Natural killer cell (primary cell): ENCODE measurements at regions not wholly inside any gene's neighbourhood (a gene's known extent, or its start where the extent isn't known, plus 50 kb on each side); places are given as distances from the start of the nearest gene placed in this dataset.
A peak's percentile ranks its signal among the peaks of the same experiment; 100 is the strongest.

Experiments used
- ATAC-seq, 3 donors: fragments of 150-1000 bp in 2 of 3; fragments of 200-7000 bp in 1 of 3; cut with Tn5 transposase; 1 replicate in 1 of 3; 2 replicates in 2 of 3; pipeline ENCODE4 v1.10.0; 2021; ENCODE audit warnings: mild to moderate bottlenecking in 2 of 3, moderate library complexity in 2 of 3
- DNase-seq, 2 donors: peaks; one replicate each; pipeline versions ENCODE4 v3.0.0 to v3.0.0-alpha.2; 2013 to 2021; ENCODE audit warnings: mixed read lengths in 1 of 2
- H3K27ac ChIP-seq: one replicate; pipeline ENCODE4 v1.5.1; 2013; ENCODE audit warnings: mild to moderate bottlenecking, low read length
- H3K27me3 ChIP-seq: one replicate; pipeline ENCODE4 v1.6.1; 2013; ENCODE audit warnings: low read length; ENCODE audit not compliant: control insufficient read depth, insufficient read depth
- H3K36me3 ChIP-seq: one replicate; pipeline ENCODE4 v1.6.1; 2013; ENCODE audit warnings: low read length; ENCODE audit not compliant: control insufficient read depth, insufficient read depth
- H3K4me1 ChIP-seq: one replicate; pipeline ENCODE4 v1.6.1; 2013; ENCODE audit warnings: low read length; ENCODE audit not compliant: control insufficient read depth, insufficient read depth
- H3K4me3 ChIP-seq: one replicate; pipeline ENCODE4 v1.5.1; 2013; ENCODE audit warnings: low read length
- H3K9me3 ChIP-seq: one replicate; pipeline ENCODE4 v1.6.1; 2013; ENCODE audit warnings: low read length; ENCODE audit not compliant: control insufficient read depth, insufficient read depth
- H3K27ac Mint-ChIP-seq, 2 donors: one replicate each; pipeline ENCODE4 v1.8.0; 2022; ENCODE audit warnings: mild to moderate bottlenecking in 2 of 2, mixed read lengths in 2 of 2, moderate library complexity in 1 of 2
- H3K27me3 Mint-ChIP-seq, 2 donors: one replicate each; pipeline ENCODE4 v1.8.0; 2022; ENCODE audit warnings: low read depth in 2 of 2, mixed read lengths in 2 of 2
- H3K36me3 Mint-ChIP-seq: one replicate; pipeline ENCODE4 v1.8.0; 2022; ENCODE audit warnings: mixed read lengths
- H3K4me1 Mint-ChIP-seq, 2 donors: one replicate each; pipeline ENCODE4 v1.8.0; 2022; ENCODE audit warnings: mixed read lengths in 2 of 2
- H3K4me3 Mint-ChIP-seq: one replicate; pipeline ENCODE4 v1.8.0; 2022; ENCODE audit warnings: mild to moderate bottlenecking, moderate library complexity, mixed read lengths
- H3K9me3 Mint-ChIP-seq, 2 donors: one replicate each; pipeline ENCODE4 v1.8.0; 2022; ENCODE audit warnings: mixed read lengths in 2 of 2
- CTCF ChIP-seq: fragments of 200-600 bp; IDR thresholded peaks from one replicate; pipeline ENCODE4 v1.8.0; 2022; ENCODE audit warnings: antibody characterized with exemption
- WGBS: methylation state at CpG from one replicate; pipeline ENCODE4 v1.1.7; 2013; ENCODE audit warnings: missing lambda C conversion rate; ENCODE audit not compliant: insufficient coverage; 5-methylcytosine and 5-hydroxymethylcytosine counted together
- intact Hi-C: fragments of 100-400 bp; cut with micrococcal nuclease; formaldehyde crosslinking; loops from one replicate; pipeline ENCODE4 v1.14.2; 2022

DNA sequence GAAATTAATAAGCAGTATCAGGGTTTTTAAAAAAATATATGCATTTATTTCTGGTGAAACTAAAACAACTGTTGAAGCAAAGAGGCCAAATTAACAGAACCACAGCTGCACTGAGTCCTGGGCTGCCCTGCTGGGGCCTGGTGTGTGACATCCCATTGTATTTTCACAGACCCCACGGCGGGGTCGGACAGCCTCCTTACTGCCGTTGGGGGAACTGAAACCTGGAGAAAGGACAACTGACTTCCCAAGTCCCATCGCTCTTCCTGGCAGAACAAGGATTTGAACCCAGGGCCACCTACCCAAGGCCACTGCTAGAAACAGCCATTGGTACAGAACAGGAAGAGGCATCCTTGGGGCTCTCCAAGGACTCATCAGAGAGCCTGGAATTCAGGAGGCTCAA, 114.8 kb upstream of the SFSWAP start:
- 92% methylated on average over 5 of the region's 5 CpGs for WGBS
- H3K4me1 Mint-ChIP-seq = peaks cover 28 to 44% of the 10 kb centered on the region in 2 donors
- no peak for ATAC-seq
- TF ChIP-seq CTCF = no peak
- Histone ChIP-seq H3K36me3 (no peaks in the 10 kb centered on the region), H3K27ac (no peak overlapping the region), H3K4me1 (peaks cover 19% of the 10 kb centered on the region), H3K4me3 (no peak overlapping the region), H3K9me3 (no peaks in the 10 kb centered on the region), H3K27me3 (no peaks in the 10 kb centered on the region)
- no peak for DNase-seq
- intact Hi-C loops = no loop called here
- H3K9me3 Mint-ChIP-seq = no peaks in the 10 kb centered on the region
- no peaks in the 10 kb centered on the region for H3K36me3 Mint-ChIP-seq
- H3K27ac Mint-ChIP-seq = no peak overlapping the region
- H3K4me3 Mint-ChIP-seq = no peak overlapping the region
- no peaks in the 10 kb centered on the region for H3K27me3 Mint-ChIP-seq

- H3K9me3 ChIP-seq = no peaks in the 10 kb centered on the region
- TF ChIP-seq CTCF = no peak
- H3K9me3 Mint-ChIP-seq = no peaks in the 10 kb centered on the region
- H3K4me3 ChIP-seq = no peak overlapping the region
- H3K36me3 ChIP-seq = no peaks in the 10 kb centered on the region
- no peaks in the 10 kb centered on the region for H3K36me3 Mint-ChIP-seq
- DNase-seq (no peak), ATAC-seq (no peak)
- peaks cover 28 to 46% of the 10 kb centered on the region in 2 donors for H3K4me1 Mint-ChIP-seq
- no peak overlapping the region for H3K4me3 Mint-ChIP-seq
- no peak overlapping the region for H3K27ac Mint-ChIP-seq
- peaks cover 19% of the 10 kb centered on the region for H3K4me1 ChIP-seq
- H3K27me3 Mint-ChIP-seq = no peaks in the 10 kb centered on the region
- no peaks in the 10 kb centered on the region for H3K27me3 ChIP-seq
- intact Hi-C loops = no loop called here
- H3K27ac ChIP-seq = no peak overlapping the region
- 81% methylated on average over 7 of the region's 7 CpGs for WGBS
Observed at GRCh38 chr12:131597333-131597732, 113.6 kb upstream of the SFSWAP start.

DNA sequence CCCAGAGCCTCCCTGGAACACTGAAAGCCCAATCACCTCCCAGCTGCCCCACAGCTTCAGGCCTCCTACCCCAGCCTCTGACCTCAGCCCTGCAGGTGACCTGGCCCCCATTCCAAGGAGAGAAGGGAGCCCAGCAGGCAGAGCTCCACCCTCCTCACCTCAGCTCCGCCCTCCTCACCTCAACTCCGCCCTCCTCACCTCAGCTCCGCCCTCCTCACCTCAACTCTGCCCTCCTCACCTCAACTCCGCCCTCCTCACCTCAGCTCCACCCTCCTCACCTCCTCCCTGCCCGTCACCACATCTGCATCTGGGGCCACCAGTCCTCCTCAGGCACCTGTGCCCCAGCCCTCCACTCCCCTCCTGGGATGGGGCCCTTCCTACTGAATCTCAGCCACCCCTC, 112.2 kb upstream of the SFSWAP start:
- Histone ChIP-seq H3K4me3 (no peak overlapping the region), H3K9me3 (no peaks in the 10 kb centered on the region), H3K27me3 (no peaks in the 10 kb centered on the region), H3K4me1 (peaks cover 19% of the 10 kb centered on the region), H3K36me3 (no peaks in the 10 kb centered on the region), H3K27ac (no peak overlapping the region)
- Mint-ChIP-seq H3K4me3 (no peak overlapping the region), H3K36me3 (no peaks in the 10 kb centered on the region), H3K27ac (peak overlapping the region in 1 of 2 donors; percentile 23), H3K9me3 (no peaks in the 10 kb centered on the region), H3K27me3 (no peaks in the 10 kb centered on the region), H3K4me1 (peaks cover 29 to 46% of the 10 kb centered on the region in 2 donors)
- DNase-seq = no peak
- intact Hi-C loops = no loop called here
- TF ChIP-seq CTCF = no peak
- WGBS = 69% methylated on average over 5 of the region's 5 CpGs
- ATAC-seq = no peak
